Mesenchymal stem cell (in vitro differentiated cells and primary cell): ENCODE measurements at regions not wholly inside any gene's neighbourhood (a gene's known extent, or its start where the extent isn't known, plus 50 kb on each side); places are given as distances from the start of the nearest gene placed in this dataset.
A peak's percentile ranks its signal among the peaks of the same experiment; 100 is the strongest.
"Not testable (repeated sequence)": the region's sequence is repeated elsewhere in the genome, so short reads cannot be mapped to it uniquely, and the experiment has no call there.

ENCODE experiments used
- DNase-seq: peaks from one replicate; pipeline ENCODE4 v3.0.0-alpha.2; 2013
- H2AFZ ChIP-seq: one replicate; pipeline ENCODE4 v1.6.1; 2013; ENCODE audit warnings: low read depth, mild to moderate bottlenecking, control low read depth, inconsistent platforms, low read length, moderate library complexity
- H2AK5ac ChIP-seq: 2 replicates; pipeline ENCODE4 v1.6.1; 2013; ENCODE audit warnings: low read length, moderate library complexity, mild to moderate bottlenecking, inconsistent platforms; ENCODE audit not compliant: severe bottlenecking
- H2BK120ac ChIP-seq: one replicate; pipeline ENCODE4 v1.6.1; 2013; ENCODE audit warnings: low read depth, mild to moderate bottlenecking, inconsistent platforms, low read length, moderate library complexity
- H2BK12ac ChIP-seq, 2 experiments: one replicate each; pipeline ENCODE4 v1.6.1; 2013; ENCODE audit warnings: inconsistent platforms in 2 of 2, low read length in 2 of 2, mild to moderate bottlenecking in 2 of 2, moderate library complexity in 2 of 2, control low read depth in 1 of 2
- H2BK15ac ChIP-seq: one replicate; pipeline ENCODE4 v1.6.1; 2013; ENCODE audit warnings: mild to moderate bottlenecking, low read depth, inconsistent platforms; ENCODE audit not compliant: poor library complexity, severe bottlenecking
- H2BK5ac ChIP-seq: 2 replicates; pipeline ENCODE4 v1.6.1; 2013; ENCODE audit warnings: low read depth, mild to moderate bottlenecking, low read length, control low read depth, inconsistent platforms; ENCODE audit not compliant: poor library complexity, severe bottlenecking
- H3K14ac ChIP-seq, 2 experiments: one replicate each; pipeline ENCODE4 v1.6.1; 2013; ENCODE audit warnings: inconsistent platforms in 2 of 2, low read length in 2 of 2, control low read depth in 1 of 2, mild to moderate bottlenecking in 1 of 2, moderate library complexity in 1 of 2
- H3K18ac ChIP-seq, 2 experiments: one replicate each; pipeline ENCODE4 v1.6.1; 2013; ENCODE audit warnings: inconsistent platforms in 2 of 2, low read length in 2 of 2, control low read depth in 1 of 2, low read depth in 1 of 2, mild to moderate bottlenecking in 1 of 2
- H3K23ac ChIP-seq, 2 experiments: one replicate each; pipeline ENCODE4 v1.6.1; 2013; ENCODE audit warnings: inconsistent platforms in 2 of 2, low read length in 2 of 2, mild to moderate bottlenecking in 2 of 2, moderate library complexity in 2 of 2, control low read depth in 1 of 2
- H3K27ac ChIP-seq: 2 replicates; pipeline ENCODE4 v1.5.1; 2013; ENCODE audit warnings: mild to moderate bottlenecking, moderate library complexity, low read length, control low read depth, inconsistent platforms; ENCODE audit not compliant: poor library complexity, severe bottlenecking
- H3K27me3 ChIP-seq, 2 experiments: 2 replicates each; pipeline versions ENCODE4 v1.6.1 to v1.7.0; 2013; ENCODE audit warnings: low read length in 2 of 2, mild to moderate bottlenecking in 2 of 2, moderate library complexity in 2 of 2, control low read depth in 1 of 2, inconsistent platforms in 1 of 2; ENCODE audit not compliant: control insufficient read depth in 1 of 2, insufficient read depth in 1 of 2
- H3K36me3 ChIP-seq, 2 experiments: 2 replicates each; pipeline versions ENCODE4 v1.6.1 to v1.7.0; 2013; ENCODE audit warnings: low read length in 2 of 2, control low read depth in 1 of 2, inconsistent platforms in 1 of 2, low read depth in 1 of 2, mild to moderate bottlenecking in 1 of 2; ENCODE audit not compliant: insufficient read depth in 2 of 2, control insufficient read depth in 1 of 2
- H3K4ac ChIP-seq, 2 experiments: one replicate each; pipeline ENCODE4 v1.6.1; 2013; ENCODE audit warnings: inconsistent platforms in 2 of 2, low read length in 2 of 2, mild to moderate bottlenecking in 2 of 2, moderate library complexity in 2 of 2, control low read depth in 1 of 2, low read depth in 1 of 2
- H3K4me1 ChIP-seq: 2 replicates; pipeline ENCODE4 v1.6.1; 2013; ENCODE audit warnings: low read depth, low read length, control low read depth; ENCODE audit not compliant: control insufficient read depth, insufficient read depth
- H3K4me2 ChIP-seq: 2 replicates; pipeline ENCODE4 v1.6.1; 2013; ENCODE audit warnings: low read length, mild to moderate bottlenecking, inconsistent platforms; ENCODE audit not compliant: poor library complexity, severe bottlenecking
- H3K4me3 ChIP-seq, 2 experiments: 2 replicates each; pipeline versions ENCODE4 v1.5.1 to v1.7.0; 2013; ENCODE audit warnings: low read length in 2 of 2, mild to moderate bottlenecking in 2 of 2, control low read depth in 1 of 2, low read depth in 1 of 2; ENCODE audit not compliant: insufficient read depth in 1 of 2
- H3K79me1 ChIP-seq: replicated peaks from 2 replicates; pipeline ENCODE4 v1.6.1; 2013; ENCODE audit warnings: mild to moderate bottlenecking, control low read depth, low read length, inconsistent platforms; ENCODE audit not compliant: poor library complexity, severe bottlenecking
- H3K9ac ChIP-seq: 2 replicates; pipeline ENCODE4 v1.7.0; 2013; ENCODE audit warnings: mild to moderate bottlenecking, low read length, moderate library complexity
- H3K9me3 ChIP-seq: 2 replicates; pipeline ENCODE4 v1.7.0; 2013; ENCODE audit warnings: mild to moderate bottlenecking, low read length; ENCODE audit not compliant: control insufficient read depth
- H4K8ac ChIP-seq: one replicate; pipeline ENCODE4 v1.6.1; 2013; ENCODE audit warnings: inconsistent platforms, mild to moderate bottlenecking, low read length, moderate library complexity
- H4K91ac ChIP-seq: one replicate; pipeline ENCODE4 v1.6.1; 2013; ENCODE audit warnings: mild to moderate bottlenecking, low read length, inconsistent platforms
- WGBS: methylation state at CpG from one replicate; pipeline ENCODE4 v1.1.7; 2013; ENCODE audit warnings: mixed read lengths; 5-methylcytosine and 5-hydroxymethylcytosine counted together

DNA sequence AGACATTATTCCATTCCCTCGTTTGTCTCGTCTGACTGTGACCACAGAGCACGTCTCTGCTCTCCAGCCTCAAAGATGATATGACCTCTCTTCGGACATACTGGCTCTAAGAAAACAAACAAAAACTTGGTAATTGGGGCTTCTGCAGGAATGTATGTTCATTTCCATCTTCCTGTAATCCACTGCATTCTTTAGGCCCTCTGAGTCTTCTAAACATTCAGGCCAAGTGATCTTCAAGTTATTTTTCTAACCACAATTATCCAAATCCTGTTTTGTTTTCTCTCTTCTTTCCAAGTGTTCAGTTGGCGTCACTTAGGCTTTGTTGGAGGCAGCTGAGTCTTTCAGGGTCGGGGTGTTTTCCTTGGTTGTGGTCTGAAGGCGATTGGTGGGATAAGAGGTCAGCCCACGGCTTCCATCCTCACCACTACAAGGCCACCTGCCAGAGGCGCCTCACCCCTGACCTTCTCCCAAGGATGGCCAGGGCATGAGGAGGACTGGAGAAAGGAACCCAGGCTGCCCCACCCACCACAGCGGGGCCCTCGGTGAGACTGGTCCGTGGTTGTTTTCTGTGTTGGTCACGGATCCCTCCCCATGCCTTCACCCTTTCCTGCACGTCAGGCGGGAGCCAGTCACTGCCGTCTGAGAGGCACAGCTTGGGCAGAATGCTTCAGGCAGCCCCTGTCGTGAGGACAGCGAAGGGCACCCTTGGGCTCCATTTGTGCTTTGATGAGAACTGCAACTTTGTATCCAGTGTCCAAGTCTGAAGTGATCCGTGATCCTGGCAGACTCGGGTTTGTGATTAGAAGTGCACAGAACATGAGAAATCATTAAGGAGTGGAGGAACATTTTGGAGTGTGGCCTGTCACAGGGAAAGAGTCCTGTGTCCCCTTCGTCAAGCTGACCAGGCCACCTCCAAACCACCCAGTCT, 88.6 kb upstream of the FHL2 start:
- Histone ChIP-seq H2BK120ac (peak overlapping the region; percentile 39), H3K4me1 (peaks cover 9% of the 10 kb centered on the region), H2AK5ac (peak overlapping the region; percentile 52), H3K18ac (peak overlapping the region; percentile 92 to 93), H3K4me2 (no peak overlapping the region), H3K4me3 (no peak overlapping the region), H4K91ac (peak overlapping the region; percentile 95), H3K27ac (peak overlapping the region; percentile 55), H3K23ac (no peak overlapping the region), H3K79me1 (no peaks in the 10 kb centered on the region), H3K9me3 (peaks cover 15% of the 10 kb centered on the region), H3K4ac (peak overlapping the region; percentile 67 to 68), H3K14ac (peak overlapping the region in 1 of 2 experiments; percentile 5), H3K36me3 (no peaks in the 10 kb centered on the region), H3K27me3 (peaks cover 0 to 2% of the 10 kb centered on the region in 2 experiments), H4K8ac (peak overlapping the region; percentile 74), H2AFZ (no peak overlapping the region), H2BK15ac (peak overlapping the region; percentile 80), H3K9ac (no peak overlapping the region), H2BK5ac (no peak overlapping the region), H2BK12ac (peak overlapping the region; percentile 65 to 97)
- WGBS: 58% methylated on average over 17 of the region's 21 CpGs
- DNase-seq: peak; percentile 90

DNA sequence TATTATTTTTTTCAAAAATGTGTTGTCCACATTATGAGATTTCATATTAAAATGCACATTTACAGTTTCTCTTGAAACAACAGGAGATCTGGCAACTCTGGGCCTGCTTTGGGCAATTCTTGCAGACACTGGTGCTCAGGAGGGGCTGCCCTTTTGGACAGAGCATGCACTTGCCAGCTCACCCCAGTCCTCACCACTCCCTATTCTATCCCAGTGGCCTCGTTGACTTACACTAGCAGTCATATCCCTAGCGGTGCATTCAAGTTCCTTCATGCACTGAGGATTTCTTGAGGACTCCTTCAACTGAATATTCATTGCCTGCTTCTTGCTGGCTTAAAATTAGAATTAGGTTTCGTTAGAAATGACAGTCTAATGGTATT, 87.9 kb upstream of the FHL2 start:
- no peak overlapping the region for H3K23ac ChIP-seq
- H3K18ac ChIP-seq: peak overlapping the region; percentile 73 to 90
- no peak overlapping the region for H3K14ac ChIP-seq
- H2BK120ac ChIP-seq: peak overlapping the region; percentile 29
- no peak overlapping the region for H3K4me3 ChIP-seq
- 59% methylated on average over 3 of the region's 3 CpGs for WGBS
- no peak overlapping the region for H4K8ac ChIP-seq
- peak overlapping the region; percentile 55 for H3K27ac ChIP-seq
- H3K27me3 ChIP-seq: peaks cover 0 to 2% of the 10 kb centered on the region in 2 experiments
- no peaks in the 10 kb centered on the region for H3K79me1 ChIP-seq
- no peak for DNase-seq
- no peaks in the 10 kb centered on the region for H3K36me3 ChIP-seq
- no peak overlapping the region for H3K4me2 ChIP-seq
- H2AFZ ChIP-seq: no peak overlapping the region
- peak overlapping the region; percentile 22 for H2BK5ac ChIP-seq
- H3K4ac ChIP-seq: peak overlapping the region in 1 of 2 experiments; percentile 47
- H2BK15ac ChIP-seq: no peak overlapping the region
- H3K4me1 ChIP-seq: peaks cover 9% of the 10 kb centered on the region
- no peak overlapping the region for H3K9ac ChIP-seq
- H2AK5ac ChIP-seq: no peak overlapping the region
- H4K91ac ChIP-seq: peak overlapping the region; percentile 80
- peaks cover 9% of the 10 kb centered on the region for H3K9me3 ChIP-seq
- H2BK12ac ChIP-seq: peak overlapping the region; percentile 44 to 59

GRCh38 chr2:105478670-105479069, 79.8 kb upstream of the FHL2 start:
- Histone ChIP-seq H3K18ac (peak overlapping the region in 1 of 2 experiments; percentile 9), H3K23ac (no peak overlapping the region), H4K91ac (no peak overlapping the region), H4K8ac (no peak overlapping the region), H2BK12ac (no peak overlapping the region), H2AK5ac (no peak overlapping the region), H2AFZ (no peak overlapping the region), H3K4ac (peak overlapping the region in 1 of 2 experiments; percentile 26), H3K79me1 (no peaks in the 10 kb centered on the region), H3K4me3 (no peak overlapping the region), H3K4me1 (no peaks in the 10 kb centered on the region), H3K27me3 (no peaks in the 10 kb centered on the region), H2BK5ac (no peak overlapping the region), H3K9me3 (no peaks in the 10 kb centered on the region), H3K4me2 (no peak overlapping the region), H3K27ac (no peak overlapping the region), H2BK15ac (no peak overlapping the region), H3K36me3 (no peaks in the 10 kb centered on the region), H3K9ac (no peak overlapping the region), H3K14ac (no peak overlapping the region), H2BK120ac (no peak overlapping the region)
- WGBS: 75% methylated on average over 1 of the region's 2 CpGs
- no peak for DNase-seq

DNA sequence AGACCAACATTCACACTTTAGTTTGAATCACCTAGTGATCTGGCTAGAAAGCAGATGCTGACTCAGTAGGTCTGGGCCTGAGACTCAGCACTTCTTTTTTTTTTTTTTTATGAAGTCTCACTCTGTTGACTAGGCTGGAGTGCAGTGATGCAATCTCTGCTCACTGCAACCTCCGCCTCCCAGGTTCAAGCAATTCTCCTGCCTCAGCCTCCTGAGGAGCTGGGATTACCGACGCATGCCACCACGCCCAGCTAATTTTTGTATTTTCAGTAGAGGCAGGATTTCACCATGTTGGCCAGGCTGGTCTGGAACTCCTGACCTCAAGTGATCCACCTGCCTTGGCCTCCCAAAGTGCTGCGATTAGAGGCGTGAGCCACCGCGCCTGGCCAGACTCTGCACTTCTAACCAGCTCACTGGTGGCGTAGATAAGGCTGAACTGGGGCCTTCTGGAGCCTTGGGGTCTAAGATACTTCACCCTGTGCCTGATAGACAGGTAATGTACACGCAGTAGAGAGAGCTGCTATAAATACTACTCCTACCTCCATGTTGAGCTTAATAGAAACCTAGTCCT, 78.3 kb upstream of the FHL2 start:
- H3K18ac ChIP-seq, H3K9me3 ChIP-seq, H3K4me1 ChIP-seq, H3K36me3 ChIP-seq, H3K27ac ChIP-seq, H2BK120ac ChIP-seq, H3K14ac ChIP-seq, H3K4me3 ChIP-seq, H2AFZ ChIP-seq, H3K23ac ChIP-seq, H2BK12ac ChIP-seq, H2BK15ac ChIP-seq, H3K9ac ChIP-seq, H3K4me2 ChIP-seq, H2BK5ac ChIP-seq, DNase-seq, H3K27me3 ChIP-seq, H4K8ac ChIP-seq, H3K4ac ChIP-seq, H2AK5ac ChIP-seq, H4K91ac ChIP-seq, H3K79me1 ChIP-seq: not testable (repeated sequence)
- WGBS: 96% methylated on average over 10 of the region's 10 CpGs
